H1 (cell line): ENCODE measurements at regions not wholly inside any gene's neighbourhood (a gene's known extent, or its start where the extent isn't known, plus 50 kb on each side); places are given as distances from the start of the nearest gene placed in this dataset.

Experiments used
- ASH2L ChIP-seq: fragments of 200-600, 300-600 bp; sonication (generic); IDR thresholded peaks from one replicate; pipeline ENCODE4 v1.7.1; 2017; ENCODE audit warnings: low read length
- ATF3 ChIP-seq: IDR thresholded peaks from 2 replicates; pipeline ENCODE4 v1.6.1; 2011; ENCODE audit warnings: low read depth, mild to moderate bottlenecking, low read length; ENCODE audit not compliant: insufficient read depth
- CHD1 ChIP-seq: IDR thresholded peaks from 2 replicates; pipeline ENCODE4 v1.6.1; 2012; ENCODE audit warnings: low read depth, low read length, improper control_type of control experiment
- CHD7 ChIP-seq: fragments of 300-600 bp; sonication (generic); IDR thresholded peaks from 2 replicates; pipeline ENCODE4 v1.7.1; 2012; ENCODE audit warnings: low read length, moderate library complexity, mild to moderate bottlenecking, inconsistent platforms; ENCODE audit not compliant: insufficient replicate concordance
- EGR1 ChIP-seq: IDR thresholded peaks from 2 replicates; pipeline ENCODE4 v1.6.1; 2011; ENCODE audit warnings: low read depth, low read length, borderline replicate concordance
- EP300 ChIP-seq, 2 experiments: IDR thresholded peaks; 1 replicate in 1 of 2; 2 replicates in 1 of 2; pipeline ENCODE4 v1.6.1; 2011 to 2012; ENCODE audit warnings: low read depth in 2 of 2, low read length in 2 of 2, mild to moderate bottlenecking in 2 of 2, borderline replicate concordance in 1 of 2, inconsistent platforms in 1 of 2, moderate library complexity in 1 of 2
- KDM5A ChIP-seq: fragments of 200-600 bp; IDR thresholded peaks from 2 replicates; pipeline ENCODE4 v1.7.1; 2012; ENCODE audit warnings: mild to moderate bottlenecking, low read length, inconsistent platforms, mixed read lengths
- RAD21 ChIP-seq, 2 experiments: IDR thresholded peaks in 1 of 2; conservative IDR thresholded peaks in 1 of 2; 2 replicates each; pipeline ENCODE4 v1.6.1; 2011; ENCODE audit warnings: low read depth in 2 of 2, low read length in 2 of 2, improper control_type of control experiment in 1 of 2, inconsistent platforms in 1 of 2, mild to moderate bottlenecking in 1 of 2, moderate library complexity in 1 of 2
- RFX5 ChIP-seq: IDR thresholded peaks from 2 replicates; pipeline ENCODE4 v1.6.1; 2011; ENCODE audit warnings: low read depth, low read length, improper control_type of control experiment, borderline replicate concordance

- TF ChIP-seq CHD7 (no peak), RFX5 (no peak), EP300 (IDR thresholded peaks at IDR 0.05; ENCODE audit: borderline replicate concordance in 1 of 2, low read depth in 2 of 2, low read length in 2 of 2) (no peak), ATF3 (no peak), KDM5A (no peak), EGR1 (no peak), RAD21 (IDR thresholded peaks at IDR 0.05 in 1 of 2, conservative IDR thresholded peaks at IDR 0.05 in 1 of 2; ENCODE audit: low read depth in 2 of 2, low read length in 2 of 2) (no peak), ASH2L (no peak), CHD1 (no peak)
Observed at GRCh38 chr21:38664841-38665240, 140.9 kb upstream of the ETS2 start (continued).
